HK-2 (cell line): ENCODE measurements at regions not wholly inside any gene's neighbourhood (a gene's known extent, or its start where the extent isn't known, plus 50 kb on each side); places are given as distances from the start of the nearest gene placed in this dataset.

Experiments used
- DNase-seq: peaks from one replicate; pipeline ENCODE4 v3.0.0-alpha.2; 2018; ENCODE audit not compliant: unreplicated experiment

DNA sequence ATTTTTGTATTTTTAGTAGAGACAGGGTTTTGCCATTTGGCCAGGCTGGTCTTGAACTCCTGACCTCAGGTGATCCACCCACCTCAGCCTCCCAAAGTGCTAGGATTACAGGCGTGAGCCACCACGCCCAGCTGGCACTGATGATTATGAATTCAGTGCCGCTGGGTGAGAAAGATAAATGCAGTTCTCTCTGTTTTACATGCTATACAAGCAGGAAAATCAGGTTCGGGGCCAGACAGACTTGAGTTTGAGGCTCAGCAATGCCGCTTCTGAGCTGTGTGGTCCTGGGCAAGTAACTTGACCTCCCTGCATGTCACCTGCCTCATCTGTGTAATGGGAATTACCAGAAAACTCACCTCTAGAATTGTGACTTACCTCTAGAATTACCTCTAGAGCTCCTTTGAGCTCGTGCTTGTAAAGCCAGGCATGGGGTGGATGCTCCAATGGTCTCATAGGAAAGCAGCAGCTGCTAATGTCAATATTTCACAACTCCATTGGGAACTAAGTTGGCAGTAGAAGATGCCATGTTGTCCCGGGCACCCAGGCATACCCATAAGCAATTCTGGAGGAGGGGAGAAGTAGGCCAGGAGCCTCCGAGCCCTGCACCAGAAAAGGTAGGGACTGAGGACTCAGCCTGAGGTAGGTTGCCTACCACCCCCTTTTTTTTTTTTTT, 119.8 kb upstream of the SLC25A33 start:
- DNase-seq: no peak

DNA sequence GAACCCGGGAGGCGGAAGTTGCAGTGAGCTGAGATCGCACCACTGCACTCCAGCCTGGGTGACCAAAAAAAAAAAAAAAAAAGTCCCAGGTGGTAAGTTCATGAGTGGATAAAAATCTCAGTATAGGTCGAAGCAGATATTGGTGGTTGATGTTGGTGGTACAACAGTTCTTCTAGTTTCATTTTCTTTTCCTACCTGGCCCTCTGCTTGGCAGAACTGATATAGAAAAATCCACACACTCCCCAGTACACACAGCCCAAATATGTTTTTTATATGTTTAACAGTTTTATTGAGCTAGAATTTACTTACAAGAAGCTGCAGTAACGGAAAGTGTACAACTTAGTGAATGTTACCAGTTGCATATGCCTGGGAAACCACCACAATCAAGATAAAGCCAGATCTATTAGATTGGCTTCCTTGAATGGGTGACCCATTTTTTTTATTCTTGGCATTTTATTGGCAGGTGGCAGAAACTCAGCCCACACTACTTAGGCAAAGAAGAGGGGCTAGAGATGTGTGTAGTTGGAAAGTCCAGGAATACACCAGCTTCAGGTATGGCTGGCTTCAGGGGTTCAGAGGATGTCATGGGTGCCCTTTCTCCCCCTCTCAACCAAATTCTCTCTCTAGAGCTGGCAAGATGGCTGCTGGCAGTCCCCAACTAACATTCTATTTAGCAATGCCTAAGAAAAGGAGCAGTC, 118.3 kb upstream of the SLC25A33 start:
- no peak for DNase-seq

DNA sequence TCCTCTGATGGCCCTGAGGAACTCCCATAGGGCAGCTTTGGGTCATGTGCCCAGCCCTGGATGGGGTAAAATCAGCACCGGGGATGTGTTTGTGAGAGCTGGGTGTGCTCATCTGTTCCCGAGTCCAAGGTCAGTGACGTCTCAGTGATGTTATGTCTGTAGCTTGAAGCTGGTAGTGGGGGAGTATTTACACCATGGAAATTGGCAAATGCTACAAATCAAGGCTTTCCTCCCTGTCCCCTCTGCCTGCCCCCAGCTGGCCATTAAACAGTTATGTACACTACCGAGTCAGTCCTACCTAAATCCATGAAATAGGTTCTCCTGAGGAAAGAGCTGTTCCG, 117.8 kb upstream of the SLC25A33 start:
- DNase-seq: no peak

DNA sequence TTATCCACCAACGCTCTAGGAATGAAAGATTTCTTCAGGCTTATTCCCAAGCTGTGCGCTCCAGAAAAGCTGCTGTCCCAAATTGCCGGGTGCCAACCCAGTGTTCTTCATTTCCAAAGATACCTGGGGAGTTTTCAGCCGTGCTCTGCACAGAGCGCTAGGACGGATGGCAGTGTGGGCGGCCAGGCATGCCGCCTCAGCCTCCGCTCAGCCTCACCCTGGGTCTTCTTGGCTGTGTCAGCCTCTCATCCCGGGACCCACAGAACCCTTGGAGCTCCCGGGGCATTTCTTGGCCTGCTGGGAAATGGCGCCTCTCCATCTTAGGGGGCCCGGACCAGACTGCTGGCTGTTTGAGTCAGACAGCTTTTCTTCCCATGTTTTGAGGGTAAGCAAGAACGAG, 116.9 kb upstream of the SLC25A33 start:
- DNase-seq: no peak

DNA sequence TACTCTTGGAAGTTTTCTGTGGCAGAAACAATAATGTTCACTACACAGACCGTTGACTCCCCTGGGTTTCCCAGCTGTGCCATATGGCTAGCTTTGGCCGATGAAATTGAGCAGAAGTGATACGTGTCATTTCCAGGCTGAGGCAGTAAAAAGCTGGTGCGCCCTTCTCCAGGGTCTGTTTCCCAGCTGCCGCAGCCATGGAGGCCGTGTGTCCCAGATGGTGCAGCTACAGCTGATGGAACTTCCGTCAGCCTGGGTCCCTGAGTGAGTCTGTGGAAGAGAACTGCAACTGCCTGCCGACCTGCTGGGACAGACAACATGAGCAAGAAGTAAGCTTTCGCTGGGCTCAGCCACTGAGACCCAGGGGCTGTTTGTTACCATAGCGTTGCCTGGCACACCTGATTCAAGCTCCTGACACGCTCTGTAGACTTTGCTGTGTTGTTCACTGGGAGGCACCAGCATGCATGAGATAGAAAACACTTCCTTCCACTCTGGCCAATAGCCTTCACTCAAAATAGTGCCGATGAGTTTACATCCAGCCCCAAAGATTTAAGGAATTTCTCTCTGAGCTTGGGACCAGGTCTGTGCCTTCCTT, 116.3 kb upstream of the SLC25A33 start:
- DNase-seq: no peak

DNA sequence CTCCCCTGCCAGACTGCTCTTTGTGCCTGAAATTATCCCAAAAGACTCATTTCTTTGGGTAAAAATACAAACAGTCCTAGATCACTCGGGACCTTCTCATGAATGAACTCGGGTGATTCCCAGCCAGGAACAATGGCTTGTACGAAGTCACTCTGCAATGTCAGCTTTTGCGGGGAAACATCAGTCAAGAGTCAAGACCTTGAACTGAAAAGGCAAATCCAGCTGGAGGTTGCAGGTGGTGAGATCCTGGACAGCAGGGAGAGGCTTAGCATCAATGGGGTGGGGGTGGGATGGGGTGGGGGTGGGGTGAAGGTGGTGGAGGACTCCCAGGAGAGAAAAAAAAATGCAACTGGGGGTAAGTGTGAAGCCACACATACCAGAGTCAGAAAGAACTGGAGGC, 115.0 kb upstream of the SLC25A33 start:
- DNase-seq: no peak

DNA sequence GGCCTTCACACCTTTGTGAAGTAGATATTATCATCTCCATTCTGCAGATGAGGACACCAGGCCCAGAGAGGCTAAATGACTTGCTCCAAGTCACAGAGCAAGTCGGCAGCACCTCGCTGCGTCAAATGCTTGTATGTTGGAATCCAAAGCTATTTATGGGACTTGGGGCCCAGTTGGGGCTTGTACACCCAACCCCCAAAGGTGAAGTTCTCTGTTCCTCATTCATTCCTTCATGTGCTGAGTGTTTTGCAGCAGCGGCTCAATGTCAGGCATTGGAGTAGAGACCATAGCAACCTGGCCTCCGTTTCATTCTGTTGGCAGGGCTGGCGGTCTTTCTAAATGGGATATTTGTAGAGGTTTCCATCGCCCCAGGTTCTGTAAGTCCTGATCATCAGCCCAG, 113.4 kb upstream of the SLC25A33 start:
- no peak for DNase-seq

DNA sequence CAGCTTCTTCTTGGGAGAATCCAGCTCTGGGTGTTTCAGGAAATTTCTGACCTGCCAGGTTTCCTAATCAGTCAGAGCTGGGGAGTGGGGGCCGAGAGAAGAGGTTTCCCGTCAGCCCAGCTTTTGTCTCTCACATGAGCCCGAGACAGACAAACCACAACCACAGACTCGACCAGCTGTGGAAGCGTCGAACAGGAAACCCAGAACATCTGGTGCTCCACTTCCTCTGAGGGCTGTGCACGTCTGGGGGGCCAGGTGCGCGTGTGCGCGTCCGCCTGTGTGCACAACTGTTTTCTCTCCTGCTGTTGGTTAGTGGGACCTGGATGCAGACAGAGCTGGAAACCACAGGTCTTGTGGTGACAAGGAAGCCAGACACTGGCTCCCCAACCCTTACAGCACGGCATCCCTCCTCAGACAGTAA, 113.0 kb upstream of the SLC25A33 start:
- no peak for DNase-seq

DNA sequence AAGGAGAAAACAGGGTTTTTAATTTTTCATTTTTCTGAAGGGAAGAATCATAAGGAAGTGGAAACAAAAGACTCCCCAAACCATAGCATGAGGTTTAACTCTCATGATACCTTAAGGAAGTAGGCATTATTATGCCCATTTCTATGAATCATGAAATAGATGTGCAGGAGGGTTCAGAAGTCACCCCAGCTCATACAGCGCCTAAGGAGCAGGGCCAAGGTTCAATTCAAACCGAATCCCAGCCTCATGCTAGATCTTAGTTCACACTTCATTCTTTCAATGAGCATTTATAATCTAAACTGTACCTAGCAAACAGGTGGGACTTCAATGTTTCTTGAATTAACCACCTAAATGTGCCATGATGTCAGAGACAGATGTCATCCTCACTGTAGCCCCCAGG, 111.9 kb upstream of the SLC25A33 start:
- no peak for DNase-seq

DNA sequence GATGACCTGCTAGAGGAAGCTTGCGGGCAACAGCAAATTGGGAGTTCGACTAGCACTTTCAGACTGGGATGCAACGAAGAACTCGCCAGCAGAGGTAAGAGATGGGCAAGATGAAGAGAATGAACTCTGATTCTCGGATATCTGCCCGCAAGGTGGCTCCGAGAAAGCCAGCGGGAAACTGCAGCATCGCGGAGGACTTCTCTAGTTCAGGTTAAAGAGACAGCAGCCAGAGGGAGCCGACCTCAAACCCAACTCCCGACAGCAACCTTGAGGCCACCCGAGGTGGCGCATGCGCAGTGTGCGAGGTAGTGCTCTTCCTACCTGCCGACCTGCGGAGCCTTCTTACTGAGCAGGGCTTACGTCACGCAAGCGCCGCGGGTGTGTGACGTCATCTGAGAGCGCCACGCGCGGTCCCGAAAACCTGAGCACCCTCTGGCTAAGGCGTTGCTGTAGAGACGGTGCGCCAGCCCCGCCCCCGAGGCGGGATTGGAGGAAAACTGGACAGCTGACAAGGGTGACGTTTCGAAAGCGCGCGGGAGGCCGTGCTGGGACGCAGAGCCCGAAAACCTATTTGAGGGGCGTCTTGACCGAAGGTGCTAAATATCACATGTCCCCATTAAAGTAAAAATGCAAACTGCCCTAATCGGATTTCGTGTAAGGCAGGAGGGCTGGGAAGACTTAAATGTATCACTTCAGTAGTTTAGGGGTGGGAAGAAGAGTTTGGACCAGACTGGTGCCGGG, 110.5 kb upstream of the SLC25A33 start:
- DNase-seq: peak; percentile 99

DNA sequence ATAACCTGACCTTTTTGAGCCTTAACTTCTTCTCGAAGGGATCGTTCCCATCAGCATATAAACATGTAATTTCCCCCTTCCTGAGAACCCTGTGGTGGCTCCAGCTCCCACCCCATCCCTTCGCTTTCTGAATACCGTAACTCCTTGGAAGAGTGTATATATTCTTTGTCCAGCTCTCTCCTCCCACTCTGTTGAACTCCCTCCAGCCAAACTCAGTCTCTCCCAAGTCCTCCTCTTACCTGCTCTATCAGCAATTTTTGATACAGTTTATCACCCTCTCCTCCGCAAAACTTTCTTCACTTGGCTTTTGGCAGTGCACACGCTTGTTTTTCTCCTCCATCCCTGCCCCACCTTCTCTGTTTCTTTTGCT, 109.9 kb upstream of the SLC25A33 start:
- no peak for DNase-seq

DNA sequence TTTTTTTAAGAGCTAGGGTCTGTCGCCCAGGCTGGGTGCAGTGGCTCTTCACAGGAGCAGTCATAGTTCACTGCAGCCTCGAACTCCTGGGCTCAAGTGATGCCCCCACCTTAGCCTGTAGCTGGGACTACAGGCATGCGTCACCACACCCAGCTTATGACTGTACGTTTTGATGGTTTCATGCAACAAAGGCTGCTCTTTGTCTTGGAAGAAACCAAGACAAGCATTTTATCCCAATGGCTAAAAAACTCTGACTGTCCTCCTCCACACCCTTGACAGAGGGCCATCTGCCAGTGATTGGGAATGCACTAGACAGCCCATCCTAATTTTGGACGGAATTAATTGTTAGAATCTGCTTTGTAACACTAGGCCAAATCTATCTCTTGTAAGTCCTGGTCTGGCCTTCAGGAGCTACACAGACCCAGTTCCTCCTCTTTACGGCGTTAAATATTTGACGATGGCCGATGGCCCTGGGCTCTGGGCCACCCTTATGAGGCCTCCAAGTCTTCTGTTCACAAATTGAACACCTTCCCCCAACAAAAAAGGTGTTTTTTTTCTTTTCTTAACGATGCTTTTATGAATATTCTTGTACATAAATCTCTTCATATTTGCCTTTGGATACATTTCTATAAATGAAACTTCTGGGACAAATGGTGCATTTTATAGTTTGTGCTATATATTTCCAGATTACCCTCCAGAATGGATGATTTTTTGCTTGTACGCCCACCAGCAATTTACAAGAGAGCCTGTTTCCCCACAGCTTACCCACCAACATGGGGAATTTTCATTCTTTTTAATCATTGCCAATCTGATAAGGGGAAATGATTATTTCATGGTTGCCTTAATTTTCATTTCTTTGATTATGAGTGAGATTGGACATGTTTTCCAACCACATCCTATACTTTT, 104.8 kb upstream of the SLC25A33 start:
- no peak for DNase-seq

DNA sequence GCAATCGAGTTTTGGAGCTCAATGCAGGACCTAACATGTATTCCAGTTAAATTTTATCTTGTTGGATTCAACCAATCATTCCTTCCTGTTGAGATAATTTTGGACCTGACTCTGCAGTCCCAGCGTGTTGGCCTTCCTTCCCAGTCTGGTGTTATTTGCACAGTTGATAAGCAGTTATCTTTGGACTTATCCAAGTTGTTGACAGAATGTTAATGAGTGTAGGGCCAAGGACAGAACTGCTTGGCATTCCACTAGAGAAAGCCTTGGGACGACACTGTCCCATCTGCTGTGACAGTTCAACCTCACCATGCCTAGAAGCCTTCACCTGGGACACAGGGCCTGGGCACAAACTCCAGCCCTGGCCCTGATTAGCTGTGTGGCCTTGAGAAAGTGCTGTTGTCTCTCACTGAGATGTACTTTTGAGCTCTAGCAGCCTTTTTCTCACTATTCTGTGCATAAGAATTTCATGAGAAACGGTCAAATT, 104.1 kb upstream of the SLC25A33 start:
- DNase-seq: no peak

DNA sequence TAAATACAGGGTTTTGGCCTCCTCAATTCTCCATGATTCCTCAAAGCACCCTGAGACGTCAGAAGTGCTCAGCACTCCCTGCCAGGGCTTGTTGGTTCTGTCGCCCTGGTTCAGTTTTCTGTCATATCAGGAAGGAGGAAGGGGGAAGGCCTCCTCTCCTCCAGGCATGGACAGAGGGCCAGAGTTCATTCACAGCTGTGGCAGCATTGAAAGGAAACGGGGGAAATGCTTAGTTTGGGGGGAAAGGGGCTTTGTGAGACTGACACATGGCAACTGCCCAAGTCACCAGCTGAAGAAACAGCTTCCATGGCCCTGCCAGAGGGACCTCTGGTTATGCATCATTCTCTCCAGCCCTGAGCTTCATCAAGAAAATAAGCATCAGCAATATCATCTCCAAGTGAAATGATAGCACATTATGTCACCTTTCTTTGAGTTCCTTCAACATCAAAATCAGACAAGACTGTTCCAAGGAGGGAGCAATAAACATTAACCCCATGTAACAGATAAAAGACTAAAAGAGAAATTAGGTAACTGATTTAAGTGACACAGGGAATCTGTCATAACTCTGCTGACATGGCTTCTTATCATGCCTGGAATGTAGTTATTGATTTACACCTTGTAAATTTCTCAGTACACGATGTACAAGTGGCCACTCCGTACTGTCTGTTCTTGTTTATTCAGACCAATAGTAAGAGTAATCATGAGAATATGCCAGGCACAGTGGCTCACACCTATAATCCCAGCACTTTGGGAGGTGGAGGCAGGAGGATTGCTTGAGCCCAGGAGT, 103.2 kb upstream of the SLC25A33 start:
- no peak for DNase-seq

DNA sequence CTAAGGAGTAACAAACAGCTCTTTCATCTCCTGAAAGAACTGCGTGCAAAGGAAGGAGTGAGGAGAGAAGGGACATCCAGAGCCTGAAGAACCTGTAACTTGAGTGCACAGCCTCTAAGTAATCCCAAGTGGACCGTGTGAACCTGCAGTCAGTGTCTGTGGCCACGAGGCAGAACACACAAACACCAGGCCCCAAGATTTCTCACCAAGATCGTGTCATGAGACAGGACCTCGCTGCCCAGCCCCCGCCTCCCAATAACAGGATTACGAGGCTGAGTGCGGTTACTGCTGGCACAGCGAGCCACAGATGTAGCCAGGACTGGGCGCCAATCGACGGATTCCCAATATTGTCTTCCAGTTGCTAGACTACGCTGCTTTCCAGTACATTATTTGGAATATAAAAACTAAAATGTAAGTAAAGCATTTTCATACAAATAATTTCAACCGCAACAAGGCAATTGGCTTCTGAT, 101.3 kb upstream of the SLC25A33 start:
- DNase-seq: peak; percentile 58

DNA sequence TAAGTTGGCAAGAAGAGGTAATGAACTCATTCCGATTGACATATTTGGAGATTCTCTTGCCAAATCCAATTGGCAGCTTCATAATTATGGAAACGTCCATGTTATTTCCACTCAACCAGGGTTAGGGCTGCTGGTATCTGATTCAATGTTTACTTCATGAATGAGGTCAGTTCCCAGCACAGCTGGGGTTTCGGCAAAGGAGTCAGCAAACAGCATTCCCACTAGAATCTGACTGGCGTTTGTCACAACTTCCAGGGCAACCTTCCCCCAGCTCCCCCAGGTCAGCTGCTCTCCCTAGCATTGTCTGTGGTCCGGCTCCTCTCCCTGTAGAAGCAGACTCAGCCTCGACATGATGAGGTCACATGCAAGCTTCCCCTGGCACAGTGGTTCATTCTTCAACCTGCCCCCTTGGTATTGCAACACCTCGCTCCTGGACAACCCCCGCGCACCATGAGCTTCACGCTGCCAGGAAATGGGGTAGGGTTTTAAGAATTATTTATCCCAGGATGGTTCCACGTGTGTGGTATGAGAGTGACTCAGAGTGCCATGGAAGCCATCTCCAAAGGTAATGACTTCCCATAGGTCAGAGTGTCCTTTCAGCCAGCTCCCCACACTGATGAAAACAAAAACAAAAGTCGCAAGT, 100.7 kb upstream of the SLC25A33 start:
- DNase-seq: peak; percentile 93

DNA sequence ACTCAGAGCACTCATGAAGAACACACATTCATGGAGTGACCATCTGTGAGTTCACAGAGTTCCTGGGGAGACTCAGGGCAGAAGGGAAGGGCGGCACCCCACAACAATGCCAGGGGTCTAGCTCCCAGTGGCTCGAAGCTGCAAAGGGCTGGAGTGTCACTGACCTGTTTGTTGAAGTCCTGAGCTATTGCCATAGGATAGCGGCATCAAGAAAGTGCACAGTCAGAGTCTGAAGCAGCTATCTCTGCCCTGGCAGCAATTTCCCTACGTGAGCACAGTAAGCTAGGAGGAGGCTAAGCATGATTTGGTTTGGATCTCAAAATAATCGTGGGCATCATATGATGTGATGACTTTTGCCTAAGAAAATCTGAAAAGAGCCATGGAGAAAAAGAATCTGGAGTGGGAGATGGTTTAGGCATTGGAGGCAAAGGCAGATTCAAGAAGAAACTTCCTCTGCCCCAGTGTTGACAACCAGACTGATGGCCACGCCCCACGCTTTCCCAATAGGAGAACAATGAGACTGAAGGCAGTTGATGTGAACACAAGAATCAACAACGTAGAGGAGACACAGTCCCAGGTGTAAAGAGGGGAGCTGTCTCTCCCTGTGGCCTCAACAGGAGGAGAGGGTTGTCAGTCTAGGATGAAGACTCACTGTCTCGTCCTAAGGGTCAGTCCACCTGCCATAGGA, 100.0 kb upstream of the SLC25A33 start:
- DNase-seq: no peak

DNA sequence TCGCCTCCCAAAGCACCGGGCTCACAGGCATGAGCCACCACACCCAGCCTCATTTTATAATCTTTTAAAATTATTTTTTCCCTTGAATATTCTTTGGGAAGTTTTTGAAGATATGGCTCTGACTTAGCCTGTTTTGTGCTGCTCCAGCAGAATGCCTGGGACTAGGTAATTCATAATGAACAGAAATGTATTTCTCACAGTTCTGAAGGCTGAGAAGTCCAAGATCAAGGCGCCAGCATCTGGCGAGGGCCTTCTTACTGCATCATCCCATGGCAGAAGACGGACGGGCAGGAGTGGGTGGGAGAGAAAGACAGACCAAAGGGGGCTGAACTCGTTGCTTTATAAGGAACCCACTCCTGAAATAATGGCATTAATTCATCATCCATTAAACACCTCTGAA, 99.0 kb upstream of the SLC25A33 start:
- no peak for DNase-seq

DNA sequence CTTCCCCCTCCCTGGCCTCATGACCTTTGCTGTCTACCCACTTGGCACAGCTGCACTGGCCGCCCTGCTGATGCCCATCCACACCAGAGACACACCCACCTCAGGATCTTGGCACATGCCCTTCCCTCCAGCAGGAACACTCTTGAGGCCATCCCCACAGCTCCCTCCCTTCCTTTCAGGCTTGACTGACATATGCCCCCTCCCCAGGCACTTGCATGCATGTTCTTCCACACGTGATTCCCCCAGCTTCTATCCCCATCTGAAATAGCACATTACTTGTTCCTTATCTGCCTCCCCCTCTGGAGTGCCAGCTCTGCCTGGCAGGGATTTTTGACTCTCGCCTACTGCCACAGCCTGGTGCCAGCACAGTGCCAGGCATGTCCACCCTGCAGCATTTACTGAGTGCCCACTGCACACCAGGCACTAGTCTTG, 98.5 kb upstream of the SLC25A33 start:
- DNase-seq: no peak
